ENCODE measurements at regions not wholly inside any gene's neighbourhood (a gene's known extent, or its start where the extent isn't known, plus 50 kb on each side); places are given as distances from the start of the nearest gene placed in this dataset.
"Not testable (repeated sequence)": the region's sequence is repeated elsewhere in the genome, so short reads cannot be mapped to it uniquely, and the experiment has no call there.

- intact Hi-C loops (cut with DNase I); ATAC-seq (ENCODE audit: poor library complexity); DNase-seq: not testable (repeated sequence)
These were observed 287.0 kb downstream of the ZNF326 start for GRCh38 chr1:90281886-90282285.

- ATAC-seq (ENCODE audit: poor library complexity) (no peak), DNase-seq (no peak)
- intact Hi-C loops (cut with DNase I), result no loop called here
These were observed 282.4 kb downstream of the ZNF326 start for GRCh38 chr1:90277270-90277669.

- intact Hi-C loops (cut with DNase I), result no loop called here
- no peak for DNase-seq
- no peak for ATAC-seq (ENCODE audit: poor library complexity)
These were observed 279.5 kb downstream of the ZNF326 start for GRCh38 chr1:90274376-90274775.

- ATAC-seq (ENCODE audit: poor library complexity) (no peak), DNase-seq (no peak)
- intact Hi-C loops (cut with DNase I), result no loop called here
These were observed 278.4 kb downstream of the ZNF326 start for GRCh38 chr1:90273241-90273774.

- DNase-seq (no peak), ATAC-seq (ENCODE audit: poor library complexity) (no peak)
- intact Hi-C loops (cut with DNase I), result no loop called here
These were observed 267.9 kb downstream of the ZNF326 start for GRCh38 chr1:90262791-90263190.

- ATAC-seq (ENCODE audit: poor library complexity) (no peak), DNase-seq (no peak)
- intact Hi-C loops (cut with DNase I), result no loop called here
These were observed 267.4 kb downstream of the ZNF326 start for GRCh38 chr1:90262286-90262685.

- DNase-seq (no peak), ATAC-seq (ENCODE audit: poor library complexity) (no peak)
- intact Hi-C loops (cut with DNase I), result no loop called here
These were observed 251.2 kb downstream of the ZNF326 start for GRCh38 chr1:90246069-90246468.

- DNase-seq (no peak), ATAC-seq (ENCODE audit: poor library complexity) (no peak)
- intact Hi-C loops (cut with DNase I), result no loop called here
These were observed 241.6 kb downstream of the ZNF326 start for GRCh38 chr1:90236493-90236892.

- DNase-seq (no peak), ATAC-seq (ENCODE audit: poor library complexity) (no peak)
- intact Hi-C loops (cut with DNase I), result no loop called here
These were observed 228.5 kb downstream of the ZNF326 start for GRCh38 chr1:90223401-90223800.

GRCh38 chr1:90220941-90221693, 226.2 kb downstream of the ZNF326 start:
- ATAC-seq (ENCODE audit: poor library complexity), result no peak
- intact Hi-C loops (cut with DNase I), result no loop called here

GRCh38 chr1:90220496-90220895, 225.6 kb downstream of the ZNF326 start:
- no peak for DNase-seq
- intact Hi-C loops (cut with DNase I), result no loop called here
- no peak for ATAC-seq (ENCODE audit: poor library complexity)

More at GRCh38 chr1:90220941-90221693, 226.2 kb downstream of the ZNF326 start:
- no peak for DNase-seq

GRCh38 chr1:90219166-90219871, 224.4 kb downstream of the ZNF326 start:
- DNase-seq; intact Hi-C loops (cut with DNase I); ATAC-seq (ENCODE audit: poor library complexity): not testable (repeated sequence)

- DNase-seq, result no peak
- intact Hi-C loops (cut with DNase I), result no loop called here
- no peak for ATAC-seq (ENCODE audit: poor library complexity)
These were observed 216.0 kb downstream of the ZNF326 start for GRCh38 chr1:90210633-90211491.

GRCh38 chr1:90208949-90209348, 214.0 kb downstream of the ZNF326 start:
- DNase-seq (no peak), ATAC-seq (ENCODE audit: poor library complexity) (no peak)

GRCh38 chr1:90206260-90206659, 211.3 kb downstream of the ZNF326 start:
- intact Hi-C loops (cut with DNase I), result no loop called here
- ATAC-seq (ENCODE audit: poor library complexity) (no peak), DNase-seq (no peak)

More at GRCh38 chr1:90208949-90209348, 214.0 kb downstream of the ZNF326 start:
- intact Hi-C loops (cut with DNase I), result no loop called here

- ATAC-seq (ENCODE audit: poor library complexity) (no peak), DNase-seq (no peak)
These were observed 209.9 kb downstream of the ZNF326 start for GRCh38 chr1:90204780-90205179.

GRCh38 chr1:90204023-90204590, 209.2 kb downstream of the ZNF326 start:
- intact Hi-C loops (cut with DNase I), result no loop called here
- no peak for DNase-seq
- no peak for ATAC-seq (ENCODE audit: poor library complexity)

More at GRCh38 chr1:90204780-90205179, 209.9 kb downstream of the ZNF326 start:
- intact Hi-C loops (cut with DNase I), result no loop called here

GRCh38 chr1:90201467-90202358, 206.8 kb downstream of the ZNF326 start:
- ATAC-seq (ENCODE audit: poor library complexity) (no peak), DNase-seq (no peak)
- intact Hi-C loops (cut with DNase I), result no loop called here

All from Right ventricle myocardium superior (tissue), 1 donor.